Neural cell (in vitro differentiated cells): ENCODE measurements at regions not wholly inside any gene's neighbourhood (a gene's known extent, or its start where the extent isn't known, plus 50 kb on each side); places are given as distances from the start of the nearest gene placed in this dataset.

Experiments used
- EP300 ChIP-seq: fragments of 450-650 bp; conservative IDR thresholded peaks from 2 replicates; pipeline ENCODE4 v1.6.1; 2014; ENCODE audit warnings: antibody characterized with exemption, mild to moderate bottlenecking, moderate library complexity; ENCODE audit not compliant: poor library complexity, severe bottlenecking
- POLR2AphosphoS5 ChIP-seq: IDR thresholded peaks from 2 replicates; pipeline ENCODE4 v1.6.1; 2012
- RAD21 ChIP-seq: fragments of 450-650 bp; conservative IDR thresholded peaks from 2 replicates; pipeline ENCODE4 v1.6.1; 2014; ENCODE audit warnings: antibody characterized with exemption, mild to moderate bottlenecking, moderate library complexity
- SMC3 ChIP-seq: fragments of 450-650 bp; conservative IDR thresholded peaks from 2 replicates; pipeline ENCODE4 v1.6.1; 2014; ENCODE audit warnings: antibody characterized with exemption, mild to moderate bottlenecking, moderate library complexity; ENCODE audit not compliant: poor library complexity
- TAF1 ChIP-seq: IDR thresholded peaks from 2 replicates; pipeline ENCODE4 v1.6.1; 2012; ENCODE audit warnings: low read depth
- TF ChIP-seq, protein P1 (sequence below): fragments of 450-650 bp; IDR thresholded peaks from 2 replicates; pipeline ENCODE4 v1.5.1; 2014; ENCODE audit warnings: antibody characterized with exemption, mild to moderate bottlenecking, moderate library complexity; ENCODE audit not compliant: poor library complexity, severe bottlenecking
- TF ChIP-seq, protein P2 (sequence below): IDR thresholded peaks from 2 replicates; pipeline ENCODE4 v1.6.1; 2012; ENCODE audit warnings: borderline replicate concordance

DNA sequence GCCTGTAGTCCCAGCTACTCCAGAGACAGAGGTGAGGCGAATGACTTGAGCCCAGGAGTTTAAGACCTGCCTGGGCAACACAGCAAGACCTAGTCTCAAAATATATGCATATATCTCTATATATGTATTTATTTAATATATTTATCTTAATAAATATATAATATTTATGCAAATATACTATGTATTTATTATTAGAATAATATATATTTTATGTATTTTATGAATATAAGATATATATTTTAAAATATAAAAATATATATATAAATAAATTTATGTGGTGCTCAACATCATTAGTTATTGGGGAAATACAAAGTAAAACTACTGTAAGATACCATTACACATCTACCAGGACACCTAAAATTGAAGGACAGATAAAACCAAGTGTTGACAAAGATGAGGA lies 58.1 kb upstream of the IPO5 start:
- TF ChIP-seq, protein P1, sequence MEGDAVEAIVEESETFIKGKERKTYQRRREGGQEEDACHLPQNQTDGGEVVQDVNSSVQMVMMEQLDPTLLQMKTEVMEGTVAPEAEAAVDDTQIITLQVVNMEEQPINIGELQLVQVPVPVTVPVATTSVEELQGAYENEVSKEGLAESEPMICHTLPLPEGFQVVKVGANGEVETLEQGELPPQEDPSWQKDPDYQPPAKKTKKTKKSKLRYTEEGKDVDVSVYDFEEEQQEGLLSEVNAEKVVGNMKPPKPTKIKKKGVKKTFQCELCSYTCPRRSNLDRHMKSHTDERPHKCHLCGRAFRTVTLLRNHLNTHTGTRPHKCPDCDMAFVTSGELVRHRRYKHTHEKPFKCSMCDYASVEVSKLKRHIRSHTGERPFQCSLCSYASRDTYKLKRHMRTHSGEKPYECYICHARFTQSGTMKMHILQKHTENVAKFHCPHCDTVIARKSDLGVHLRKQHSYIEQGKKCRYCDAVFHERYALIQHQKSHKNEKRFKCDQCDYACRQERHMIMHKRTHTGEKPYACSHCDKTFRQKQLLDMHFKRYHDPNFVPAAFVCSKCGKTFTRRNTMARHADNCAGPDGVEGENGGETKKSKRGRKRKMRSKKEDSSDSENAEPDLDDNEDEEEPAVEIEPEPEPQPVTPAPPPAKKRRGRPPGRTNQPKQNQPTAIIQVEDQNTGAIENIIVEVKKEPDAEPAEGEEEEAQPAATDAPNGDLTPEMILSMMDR, result no peak
- no peak for TF ChIP-seq SMC3
- TF ChIP-seq POLR2AphosphoS5, result no peak
- no peak for TF ChIP-seq EP300
- TF ChIP-seq RAD21, result no peak
- no peak for TF ChIP-seq TAF1
- TF ChIP-seq, protein P2, sequence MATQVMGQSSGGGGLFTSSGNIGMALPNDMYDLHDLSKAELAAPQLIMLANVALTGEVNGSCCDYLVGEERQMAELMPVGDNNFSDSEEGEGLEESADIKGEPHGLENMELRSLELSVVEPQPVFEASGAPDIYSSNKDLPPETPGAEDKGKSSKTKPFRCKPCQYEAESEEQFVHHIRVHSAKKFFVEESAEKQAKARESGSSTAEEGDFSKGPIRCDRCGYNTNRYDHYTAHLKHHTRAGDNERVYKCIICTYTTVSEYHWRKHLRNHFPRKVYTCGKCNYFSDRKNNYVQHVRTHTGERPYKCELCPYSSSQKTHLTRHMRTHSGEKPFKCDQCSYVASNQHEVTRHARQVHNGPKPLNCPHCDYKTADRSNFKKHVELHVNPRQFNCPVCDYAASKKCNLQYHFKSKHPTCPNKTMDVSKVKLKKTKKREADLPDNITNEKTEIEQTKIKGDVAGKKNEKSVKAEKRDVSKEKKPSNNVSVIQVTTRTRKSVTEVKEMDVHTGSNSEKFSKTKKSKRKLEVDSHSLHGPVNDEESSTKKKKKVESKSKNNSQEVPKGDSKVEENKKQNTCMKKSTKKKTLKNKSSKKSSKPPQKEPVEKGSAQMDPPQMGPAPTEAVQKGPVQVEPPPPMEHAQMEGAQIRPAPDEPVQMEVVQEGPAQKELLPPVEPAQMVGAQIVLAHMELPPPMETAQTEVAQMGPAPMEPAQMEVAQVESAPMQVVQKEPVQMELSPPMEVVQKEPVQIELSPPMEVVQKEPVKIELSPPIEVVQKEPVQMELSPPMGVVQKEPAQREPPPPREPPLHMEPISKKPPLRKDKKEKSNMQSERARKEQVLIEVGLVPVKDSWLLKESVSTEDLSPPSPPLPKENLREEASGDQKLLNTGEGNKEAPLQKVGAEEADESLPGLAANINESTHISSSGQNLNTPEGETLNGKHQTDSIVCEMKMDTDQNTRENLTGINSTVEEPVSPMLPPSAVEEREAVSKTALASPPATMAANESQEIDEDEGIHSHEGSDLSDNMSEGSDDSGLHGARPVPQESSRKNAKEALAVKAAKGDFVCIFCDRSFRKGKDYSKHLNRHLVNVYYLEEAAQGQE, result no peak
